ENCODE measurements at regions not wholly inside any gene's neighbourhood (a gene's known extent, or its start where the extent isn't known, plus 50 kb on each side); places are given as distances from the start of the nearest gene placed in this dataset.
"Not testable (repeated sequence)": the region's sequence is repeated elsewhere in the genome, so short reads cannot be mapped to it uniquely, and the experiment has no call there.

DNA sequence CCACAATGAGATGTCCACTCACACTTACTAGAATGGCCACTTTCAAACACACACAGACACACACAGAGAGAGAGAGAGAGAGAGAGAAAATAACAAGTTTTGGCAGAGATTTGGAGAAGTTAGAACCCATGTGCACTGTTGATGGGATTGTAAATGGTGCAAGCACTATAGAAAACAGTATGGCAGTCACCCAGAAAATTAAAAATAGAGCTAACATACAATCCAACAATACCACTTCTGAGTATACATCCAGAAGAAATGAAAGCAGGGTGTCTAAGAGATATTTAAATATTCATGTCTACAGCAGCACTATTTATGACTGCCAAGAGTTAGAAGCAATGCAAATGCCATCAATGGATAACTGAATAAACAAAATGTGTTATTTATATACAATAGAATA, 359.9 kb upstream of the COX7C start:
- no peaks in the 10 kb centered on the region for H3K36me3 ChIP-seq (ENCODE audit: insufficient read depth, low read length)
- no peaks in the 10 kb centered on the region for H3K9me2 ChIP-seq (replicated peaks; ENCODE audit: low read depth, low read length)
- H3K9me3 ChIP-seq (ENCODE audit: insufficient read depth, low read depth, low read length) = no peaks in the 10 kb centered on the region
- H3K4me2 ChIP-seq (ENCODE audit: low read depth, low read length, poor library complexity, severe bottlenecking) = no peak overlapping the region
- H3F3A ChIP-seq (ENCODE audit: low read depth) = no peaks in the 10 kb centered on the region
- H3K27me3 ChIP-seq (ENCODE audit: insufficient read depth, low read length, poor library complexity, severe bottlenecking) = no peaks in the 10 kb centered on the region
- H3K79me2 ChIP-seq (ENCODE audit: insufficient read depth, low read length) = no peaks in the 10 kb centered on the region
- H3K9ac ChIP-seq (ENCODE audit: low read depth, low read length, poor library complexity, severe bottlenecking) = no peak overlapping the region
- TF ChIP-seq, protein P1, sequence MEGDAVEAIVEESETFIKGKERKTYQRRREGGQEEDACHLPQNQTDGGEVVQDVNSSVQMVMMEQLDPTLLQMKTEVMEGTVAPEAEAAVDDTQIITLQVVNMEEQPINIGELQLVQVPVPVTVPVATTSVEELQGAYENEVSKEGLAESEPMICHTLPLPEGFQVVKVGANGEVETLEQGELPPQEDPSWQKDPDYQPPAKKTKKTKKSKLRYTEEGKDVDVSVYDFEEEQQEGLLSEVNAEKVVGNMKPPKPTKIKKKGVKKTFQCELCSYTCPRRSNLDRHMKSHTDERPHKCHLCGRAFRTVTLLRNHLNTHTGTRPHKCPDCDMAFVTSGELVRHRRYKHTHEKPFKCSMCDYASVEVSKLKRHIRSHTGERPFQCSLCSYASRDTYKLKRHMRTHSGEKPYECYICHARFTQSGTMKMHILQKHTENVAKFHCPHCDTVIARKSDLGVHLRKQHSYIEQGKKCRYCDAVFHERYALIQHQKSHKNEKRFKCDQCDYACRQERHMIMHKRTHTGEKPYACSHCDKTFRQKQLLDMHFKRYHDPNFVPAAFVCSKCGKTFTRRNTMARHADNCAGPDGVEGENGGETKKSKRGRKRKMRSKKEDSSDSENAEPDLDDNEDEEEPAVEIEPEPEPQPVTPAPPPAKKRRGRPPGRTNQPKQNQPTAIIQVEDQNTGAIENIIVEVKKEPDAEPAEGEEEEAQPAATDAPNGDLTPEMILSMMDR (conservative IDR thresholded peaks at IDR 0.05; ENCODE audit: low read length) = no peak
- TF ChIP-seq EZH2phosphoT487 (IDR thresholded peaks at IDR 0.05; ENCODE audit: borderline replicate concordance) = no peak
- no peak overlapping the region for H3K4me3 ChIP-seq (ENCODE audit: low read length, poor library complexity, severe bottlenecking)
- no peak overlapping the region for H2AFZ ChIP-seq (ENCODE audit: low read length)
- no peaks in the 10 kb centered on the region for H4K20me1 ChIP-seq (ENCODE audit: insufficient read depth, low read length, poor library complexity, severe bottlenecking)
- H3K4me1 ChIP-seq (ENCODE audit: insufficient read depth, low read length, poor library complexity, severe bottlenecking) = no peaks in the 10 kb centered on the region

DNA sequence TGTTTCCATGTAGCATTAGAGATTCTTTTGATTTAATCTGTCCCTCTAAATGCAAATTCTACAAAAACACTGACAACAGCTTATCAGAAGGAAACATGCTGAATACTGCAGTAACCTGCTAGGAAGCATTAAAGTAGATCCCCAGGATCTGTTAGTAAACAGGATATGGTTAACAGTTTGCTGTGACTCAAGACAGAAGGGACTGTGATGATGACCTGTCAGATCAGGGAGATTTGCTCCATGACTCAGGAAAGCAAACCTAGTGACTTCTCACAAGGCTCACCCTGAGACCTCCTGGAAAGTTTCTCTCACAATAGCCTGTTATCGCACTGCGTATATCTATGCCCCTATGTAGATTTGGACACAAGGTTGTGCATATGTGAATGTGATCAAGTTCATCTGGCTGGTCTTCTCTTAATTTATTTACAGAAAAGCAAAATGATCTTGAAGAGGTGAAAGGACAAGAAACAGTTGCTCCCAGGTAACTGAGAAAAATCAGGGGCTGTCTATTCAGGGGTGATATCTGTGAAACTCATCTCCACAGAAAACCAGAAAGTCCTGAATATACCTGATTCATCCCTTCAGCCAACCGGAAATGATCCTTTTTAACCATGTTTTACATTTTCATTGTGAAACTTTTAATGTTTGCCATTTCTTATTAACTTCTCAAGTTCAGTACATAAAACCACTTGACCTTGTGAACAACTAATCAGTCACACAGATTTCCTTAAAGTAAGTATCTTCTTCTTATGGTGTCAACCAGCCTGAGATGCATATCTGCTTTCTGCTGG, 333.1 kb upstream of the COX7C start:
- H2AFZ ChIP-seq (ENCODE audit: low read length); H3K9ac ChIP-seq (ENCODE audit: low read depth, low read length, poor library complexity, severe bottlenecking); H3K27me3 ChIP-seq (ENCODE audit: insufficient read depth, low read length, poor library complexity, severe bottlenecking); H3K79me2 ChIP-seq (ENCODE audit: insufficient read depth, low read length); H3K36me3 ChIP-seq (ENCODE audit: insufficient read depth, low read length); H3K4me1 ChIP-seq (ENCODE audit: insufficient read depth, low read length, poor library complexity, severe bottlenecking); H3K9me2 ChIP-seq (replicated peaks; ENCODE audit: low read depth, low read length); H3K9me3 ChIP-seq (ENCODE audit: insufficient read depth, low read depth, low read length); H4K20me1 ChIP-seq (ENCODE audit: insufficient read depth, low read length, poor library complexity, severe bottlenecking); H3F3A ChIP-seq (ENCODE audit: low read depth); H3K4me3 ChIP-seq (ENCODE audit: low read length, poor library complexity, severe bottlenecking); H3K4me2 ChIP-seq (ENCODE audit: low read depth, low read length, poor library complexity, severe bottlenecking): not testable (repeated sequence)

DNA sequence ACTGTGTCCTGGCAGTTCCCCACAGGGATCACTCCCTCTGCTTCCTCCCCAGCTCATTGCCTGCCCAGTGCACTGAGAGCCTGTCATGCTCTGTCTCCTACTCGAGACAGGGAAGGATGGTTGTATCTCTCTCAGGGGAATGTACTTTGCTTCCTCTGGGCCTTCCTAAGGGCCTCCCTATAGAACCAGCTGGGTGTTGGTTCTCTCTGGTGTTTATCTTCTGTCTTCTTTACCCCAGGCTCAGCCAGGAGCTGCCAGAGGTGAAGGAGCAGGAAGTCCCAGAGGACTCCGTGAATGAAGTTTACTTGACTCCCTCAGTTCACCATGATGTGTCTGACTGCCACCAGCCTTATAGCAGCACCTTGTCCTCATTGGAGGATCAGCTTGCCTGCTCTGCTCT, 330.3 kb upstream of the COX7C start:
- not testable (repeated sequence) for H3F3A ChIP-seq (ENCODE audit: low read depth); H3K36me3 ChIP-seq (ENCODE audit: insufficient read depth, low read length); H3K79me2 ChIP-seq (ENCODE audit: insufficient read depth, low read length); H3K4me3 ChIP-seq (ENCODE audit: low read length, poor library complexity, severe bottlenecking); H3K9me2 ChIP-seq (replicated peaks; ENCODE audit: low read depth, low read length); H2AFZ ChIP-seq (ENCODE audit: low read length); H3K4me1 ChIP-seq (ENCODE audit: insufficient read depth, low read length, poor library complexity, severe bottlenecking); H3K4me2 ChIP-seq (ENCODE audit: low read depth, low read length, poor library complexity, severe bottlenecking); H3K9me3 ChIP-seq (ENCODE audit: insufficient read depth, low read depth, low read length); H3K27me3 ChIP-seq (ENCODE audit: insufficient read depth, low read length, poor library complexity, severe bottlenecking); H3K9ac ChIP-seq (ENCODE audit: low read depth, low read length, poor library complexity, severe bottlenecking); H4K20me1 ChIP-seq (ENCODE audit: insufficient read depth, low read length, poor library complexity, severe bottlenecking)

DNA sequence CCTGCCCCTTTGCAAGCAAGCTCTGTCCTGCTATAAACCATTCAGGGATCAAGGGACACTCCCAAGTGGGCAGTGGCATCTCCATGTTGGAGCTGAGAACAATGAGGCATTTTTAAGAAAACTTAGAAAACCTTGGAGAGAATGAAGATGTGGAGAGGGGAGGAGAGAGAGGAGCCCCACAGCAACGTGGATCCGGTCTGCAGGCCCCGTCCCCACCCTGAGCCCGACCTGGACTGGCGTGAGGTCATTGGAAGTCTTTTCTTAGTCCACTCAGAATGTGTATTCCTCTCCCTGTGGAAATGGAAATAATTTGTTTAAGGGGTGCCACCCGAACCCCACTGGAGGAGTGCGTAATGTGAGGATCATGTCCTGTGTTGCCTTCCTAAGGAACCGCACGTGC, 328.0 kb upstream of the COX7C start:
- H2AFZ ChIP-seq (ENCODE audit: low read length); H4K20me1 ChIP-seq (ENCODE audit: insufficient read depth, low read length, poor library complexity, severe bottlenecking); H3K4me2 ChIP-seq (ENCODE audit: low read depth, low read length, poor library complexity, severe bottlenecking); H3F3A ChIP-seq (ENCODE audit: low read depth); H3K9me3 ChIP-seq (ENCODE audit: insufficient read depth, low read depth, low read length); H3K4me3 ChIP-seq (ENCODE audit: low read length, poor library complexity, severe bottlenecking); H3K9ac ChIP-seq (ENCODE audit: low read depth, low read length, poor library complexity, severe bottlenecking); H3K79me2 ChIP-seq (ENCODE audit: insufficient read depth, low read length); H3K36me3 ChIP-seq (ENCODE audit: insufficient read depth, low read length); H3K4me1 ChIP-seq (ENCODE audit: insufficient read depth, low read length, poor library complexity, severe bottlenecking); H3K27me3 ChIP-seq (ENCODE audit: insufficient read depth, low read length, poor library complexity, severe bottlenecking); H3K9me2 ChIP-seq (replicated peaks; ENCODE audit: low read depth, low read length): not testable (repeated sequence)

DNA sequence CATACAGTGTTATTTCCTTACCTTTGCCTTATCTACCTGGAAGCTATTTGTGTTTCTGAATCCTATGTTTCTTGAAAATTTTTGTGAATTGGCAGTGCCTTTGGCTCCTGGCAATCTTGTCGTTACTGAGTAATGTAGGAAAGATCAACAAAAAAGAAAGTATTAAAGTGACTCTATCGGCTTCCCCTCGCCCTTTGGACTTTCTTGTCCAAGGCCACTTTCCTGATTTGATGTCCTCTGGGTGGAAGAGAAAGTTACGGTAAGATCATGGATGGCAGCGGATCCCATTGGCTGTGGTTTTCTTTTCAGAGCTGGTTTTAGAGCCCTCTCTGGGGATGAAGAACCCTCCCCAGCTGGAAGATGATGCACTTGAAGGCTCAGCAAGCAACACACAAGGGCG, 324.9 kb upstream of the COX7C start:
- not testable (repeated sequence) for H3K9me3 ChIP-seq (ENCODE audit: insufficient read depth, low read depth, low read length); H3K36me3 ChIP-seq (ENCODE audit: insufficient read depth, low read length); H3K4me2 ChIP-seq (ENCODE audit: low read depth, low read length, poor library complexity, severe bottlenecking); H3K9ac ChIP-seq (ENCODE audit: low read depth, low read length, poor library complexity, severe bottlenecking); H3K9me2 ChIP-seq (replicated peaks; ENCODE audit: low read depth, low read length); H4K20me1 ChIP-seq (ENCODE audit: insufficient read depth, low read length, poor library complexity, severe bottlenecking); H3K27me3 ChIP-seq (ENCODE audit: insufficient read depth, low read length, poor library complexity, severe bottlenecking); H3K4me3 ChIP-seq (ENCODE audit: low read length, poor library complexity, severe bottlenecking); H3K79me2 ChIP-seq (ENCODE audit: insufficient read depth, low read length); H3K4me1 ChIP-seq (ENCODE audit: insufficient read depth, low read length, poor library complexity, severe bottlenecking); H3F3A ChIP-seq (ENCODE audit: low read depth); H2AFZ ChIP-seq (ENCODE audit: low read length)

DNA sequence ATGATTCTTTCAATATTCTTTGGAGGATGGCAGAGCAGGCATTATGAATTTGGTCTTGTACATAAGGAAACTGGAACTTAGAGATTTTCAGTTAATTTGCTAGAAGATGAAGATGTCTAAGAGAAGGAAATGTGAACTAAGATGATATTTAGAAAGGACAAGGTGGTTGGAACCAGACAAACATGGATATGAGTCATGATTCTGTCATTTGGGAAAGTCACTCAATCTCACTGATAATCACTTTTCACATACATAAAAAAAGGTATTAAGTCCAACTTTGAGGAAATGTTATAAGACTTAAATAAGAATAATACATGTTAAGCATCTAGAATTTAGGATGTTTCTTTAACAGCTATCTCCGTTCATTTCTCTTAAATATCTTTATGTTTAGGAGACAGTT, 315.1 kb upstream of the COX7C start:
- not testable (repeated sequence) for H3F3A ChIP-seq (ENCODE audit: low read depth); H2AFZ ChIP-seq (ENCODE audit: low read length); H3K4me2 ChIP-seq (ENCODE audit: low read depth, low read length, poor library complexity, severe bottlenecking); H3K4me1 ChIP-seq (ENCODE audit: insufficient read depth, low read length, poor library complexity, severe bottlenecking); H3K27me3 ChIP-seq (ENCODE audit: insufficient read depth, low read length, poor library complexity, severe bottlenecking); H4K20me1 ChIP-seq (ENCODE audit: insufficient read depth, low read length, poor library complexity, severe bottlenecking); H3K9me2 ChIP-seq (replicated peaks; ENCODE audit: low read depth, low read length); H3K79me2 ChIP-seq (ENCODE audit: insufficient read depth, low read length); H3K9ac ChIP-seq (ENCODE audit: low read depth, low read length, poor library complexity, severe bottlenecking); H3K36me3 ChIP-seq (ENCODE audit: insufficient read depth, low read length); H3K9me3 ChIP-seq (ENCODE audit: insufficient read depth, low read depth, low read length); H3K4me3 ChIP-seq (ENCODE audit: low read length, poor library complexity, severe bottlenecking)

Data from Loucy (cell line).